Glutamatergic neuron (in vitro differentiated cells): ENCODE measurements at regions not wholly inside any gene's neighbourhood (a gene's known extent, or its start where the extent isn't known, plus 50 kb on each side); places are given as distances from the start of the nearest gene placed in this dataset.
"Not testable (repeated sequence)": the region's sequence is repeated elsewhere in the genome, so short reads cannot be mapped to it uniquely, and the experiment has no call there.

Experiments
- DNase-seq: peaks from one replicate; pipeline ENCODE4 v3.0.0; 2022
- H3K27ac Mint-ChIP-seq: one replicate; pipeline ENCODE4 v1.8.0; 2020; ENCODE audit warnings: mild to moderate bottlenecking, mixed read lengths, inconsistent platforms; ENCODE audit not compliant: unreplicated experiment
- H3K27me3 Mint-ChIP-seq: one replicate; pipeline ENCODE4 v1.8.0; 2020; ENCODE audit warnings: mild to moderate bottlenecking, moderate library complexity, mixed read lengths, inconsistent platforms; ENCODE audit not compliant: unreplicated experiment
- H3K36me3 Mint-ChIP-seq: one replicate; pipeline ENCODE4 v1.8.0; 2020; ENCODE audit warnings: mild to moderate bottlenecking, mixed read lengths, inconsistent platforms; ENCODE audit not compliant: unreplicated experiment
- H3K4me1 Mint-ChIP-seq: one replicate; pipeline ENCODE4 v1.8.0; 2020; ENCODE audit warnings: mild to moderate bottlenecking, low read depth, mixed read lengths, inconsistent platforms; ENCODE audit not compliant: unreplicated experiment
- H3K4me3 Mint-ChIP-seq: one replicate; pipeline ENCODE4 v1.8.0; 2020; ENCODE audit warnings: mild to moderate bottlenecking, mixed read lengths, inconsistent platforms; ENCODE audit not compliant: unreplicated experiment
- H3K9me3 Mint-ChIP-seq: one replicate; pipeline ENCODE4 v1.8.0; 2020; ENCODE audit warnings: mild to moderate bottlenecking, moderate library complexity, mixed read lengths, inconsistent platforms; ENCODE audit not compliant: unreplicated experiment
- CTCF ChIP-seq: fragments of 200-600 bp; sonication (generic); IDR thresholded peaks from one replicate; pipeline ENCODE4 v1.5.0; 2021; ENCODE audit not compliant: partially characterized antibody, unreplicated experiment

GRCh38 chr3:22734756-22735155, 468.4 kb upstream of the UBE2E2 start:
- Mint-ChIP-seq H3K36me3 (no peaks in the 10 kb centered on the region), H3K4me1 (no peaks in the 10 kb centered on the region), H3K9me3 (no peaks in the 10 kb centered on the region), H3K27ac (no peak overlapping the region), H3K4me3 (no peak overlapping the region), H3K27me3 (no peaks in the 10 kb centered on the region)
- DNase-seq = no peak
- TF ChIP-seq CTCF = no peak

- Mint-ChIP-seq H3K9me3 (no peaks in the 10 kb centered on the region), H3K27me3 (no peaks in the 10 kb centered on the region), H3K4me3 (no peak overlapping the region), H3K4me1 (no peaks in the 10 kb centered on the region), H3K36me3 (no peaks in the 10 kb centered on the region), H3K27ac (no peak overlapping the region)
- no peak for TF ChIP-seq CTCF
- DNase-seq = no peak
These were observed 467.8 kb upstream of the UBE2E2 start for GRCh38 chr3:22735373-22735772.

- H3K4me1 Mint-ChIP-seq, H3K4me3 Mint-ChIP-seq, H3K27ac Mint-ChIP-seq, H3K36me3 Mint-ChIP-seq, H3K27me3 Mint-ChIP-seq, DNase-seq, H3K9me3 Mint-ChIP-seq: not testable (repeated sequence)
These were observed 459.7 kb upstream of the UBE2E2 start for GRCh38 chr3:22743386-22743785.

- no peaks in the 10 kb centered on the region for H3K27me3 Mint-ChIP-seq
- H3K36me3 Mint-ChIP-seq = no peaks in the 10 kb centered on the region
- no peak overlapping the region for H3K4me3 Mint-ChIP-seq
- no peaks in the 10 kb centered on the region for H3K9me3 Mint-ChIP-seq
- H3K4me1 Mint-ChIP-seq = no peaks in the 10 kb centered on the region
- no peak overlapping the region for H3K27ac Mint-ChIP-seq
- TF ChIP-seq CTCF = no peak
- no peak for DNase-seq
These were observed 457.8 kb upstream of the UBE2E2 start for GRCh38 chr3:22745321-22745720.

GRCh38 chr3:22746221-22746620, 456.9 kb upstream of the UBE2E2 start:
- DNase-seq = no peak
- Mint-ChIP-seq H3K36me3 (no peaks in the 10 kb centered on the region), H3K9me3 (no peaks in the 10 kb centered on the region), H3K27ac (no peak overlapping the region), H3K4me1 (no peaks in the 10 kb centered on the region), H3K27me3 (no peaks in the 10 kb centered on the region), H3K4me3 (no peak overlapping the region)
- TF ChIP-seq CTCF = no peak
